Hepatocyte (in vitro differentiated cells): ENCODE measurements at regions not wholly inside any gene's neighbourhood (a gene's known extent, or its start where the extent isn't known, plus 50 kb on each side); places are given as distances from the start of the nearest gene placed in this dataset.

Experiments
- DNase-seq: peaks from one replicate; pipeline ENCODE4 v3.0.0-alpha.2; 2016; ENCODE audit warnings: low spot score
- H2AFZ ChIP-seq: fragments of 200-600 bp; sonication (generic); 2 replicates; pipeline ENCODE4 v1.6.0; 2016; ENCODE audit warnings: antibody characterized with exemption, mild to moderate bottlenecking
- H3K27ac ChIP-seq: fragments of 200-600 bp; sonication (generic); 2 replicates; pipeline ENCODE4 v1.5.1; 2016; ENCODE audit warnings: mild to moderate bottlenecking
- H3K27me3 ChIP-seq: fragments of 200-600 bp; sonication (generic); 2 replicates; pipeline ENCODE4 v1.6.1; 2016
- H3K36me3 ChIP-seq: fragments of 200-600 bp; sonication (generic); replicated peaks from 2 replicates; pipeline ENCODE4 v1.5.1; 2016; ENCODE audit warnings: low read depth; ENCODE audit not compliant: insufficient read depth
- H3K4me1 ChIP-seq: fragments of 200-600 bp; sonication (generic); 2 replicates; pipeline ENCODE4 v1.5.1; 2016; ENCODE audit warnings: mild to moderate bottlenecking, moderate library complexity; ENCODE audit not compliant: insufficient read depth
- H3K4me2 ChIP-seq: fragments of 200-600 bp; sonication (generic); 2 replicates; pipeline ENCODE4 v1.6.0; 2016
- H3K4me3 ChIP-seq: fragments of 200-600 bp; sonication (generic); 2 replicates; pipeline ENCODE4 v1.5.1; 2016; ENCODE audit warnings: mild to moderate bottlenecking
- H3K79me2 ChIP-seq: fragments of 200-600 bp; sonication (generic); 2 replicates; pipeline ENCODE4 v1.6.0; 2017; ENCODE audit warnings: mild to moderate bottlenecking
- H3K9me2 ChIP-seq: fragments of 200-600 bp; sonication (generic); replicated peaks from 2 replicates; pipeline ENCODE4 v1.6.0; 2017; ENCODE audit warnings: mild to moderate bottlenecking; ENCODE audit not compliant: insufficient read depth
- H3K9me3 ChIP-seq: fragments of 200-600 bp; sonication (generic); 2 replicates; pipeline ENCODE4 v1.5.1; 2016; ENCODE audit warnings: low read depth, mild to moderate bottlenecking
- H4K20me1 ChIP-seq: fragments of 200-600 bp; sonication (generic); 2 replicates; pipeline ENCODE4 v1.6.0; 2016; ENCODE audit warnings: mild to moderate bottlenecking; ENCODE audit not compliant: insufficient read depth, poor library complexity, severe bottlenecking
- CTCF ChIP-seq: fragments of 200-600 bp; sonication (generic); IDR thresholded peaks from 2 replicates; pipeline ENCODE4 v1.5.1; 2016; ENCODE audit warnings: antibody characterized with exemption, mild to moderate bottlenecking; ENCODE audit not compliant: poor library complexity
- EZH2 ChIP-seq: fragments of 200-600 bp; sonication (generic); IDR thresholded peaks from 2 replicates; pipeline ENCODE4 v1.6.1; 2016; ENCODE audit warnings: antibody characterized with exemption, mild to moderate bottlenecking, borderline replicate concordance
- EZH2phosphoT487 ChIP-seq: fragments of 200-600 bp; sonication (generic); IDR thresholded peaks from one replicate; pipeline ENCODE4 v1.6.1; 2018; ENCODE audit warnings: antibody characterized with exemption, mild to moderate bottlenecking, low read depth, moderate library complexity; ENCODE audit not compliant: unreplicated experiment, severe bottlenecking
- WGBS: methylation state at CpG from one replicate; pipeline ENCODE4 v1.1.6; 2016; ENCODE audit warnings: low lambda C conversion rate; ENCODE audit errors: missing lambda C conversion rate; 5-methylcytosine and 5-hydroxymethylcytosine counted together

DNA sequence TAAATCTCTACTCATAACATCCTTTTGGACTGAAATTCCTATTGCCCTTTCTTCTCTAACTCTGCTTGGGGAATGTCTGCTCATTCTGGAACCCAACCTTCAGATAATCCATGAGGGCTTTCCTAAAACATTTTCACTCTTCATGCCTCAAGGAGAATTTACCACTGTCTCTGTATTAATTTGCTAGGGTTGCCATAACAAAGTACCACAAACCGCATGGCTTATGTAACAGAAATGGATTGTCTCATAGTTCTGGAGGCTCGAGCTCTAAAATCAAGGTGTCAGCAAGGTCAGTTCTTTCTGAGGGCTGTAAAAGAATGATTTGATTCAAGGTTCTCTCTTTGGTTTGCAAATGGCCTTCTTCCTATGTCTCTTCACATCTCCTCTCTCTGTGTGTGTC lies 209.7 kb downstream of the LACC1 start:
- H3K9me2 ChIP-seq: no peaks in the 10 kb centered on the region
- TF ChIP-seq EZH2 (no peak), EZH2phosphoT487 (no peak), CTCF (no peak)
- H3K9me3 ChIP-seq: no peaks in the 10 kb centered on the region
- 90% methylated on average over 2 of the region's 2 CpGs for WGBS
- DNase-seq: no peak
- peaks cover 8% of the 10 kb centered on the region for H3K4me1 ChIP-seq
- no peaks in the 10 kb centered on the region for H4K20me1 ChIP-seq
- H3K4me2 ChIP-seq: no peak overlapping the region
- no peaks in the 10 kb centered on the region for H3K36me3 ChIP-seq
- H3K27me3 ChIP-seq: no peaks in the 10 kb centered on the region
- H3K27ac ChIP-seq: no peak overlapping the region
- H3K79me2 ChIP-seq: no peaks in the 10 kb centered on the region
- H2AFZ ChIP-seq: no peak overlapping the region
- H3K4me3 ChIP-seq: no peak overlapping the region

GRCh38 chr13:44092078-44092970 lies 212.6 kb downstream of the LACC1 start:
- H3K4me2 ChIP-seq: peak overlapping the region; percentile 5
- DNase-seq: no peak
- no peaks in the 10 kb centered on the region for H3K79me2 ChIP-seq
- no peak overlapping the region for H3K4me3 ChIP-seq
- peak overlapping the region; percentile 64 for H3K27ac ChIP-seq
- peaks cover 8% of the 10 kb centered on the region for H3K4me1 ChIP-seq
- H3K36me3 ChIP-seq: no peaks in the 10 kb centered on the region
- no peaks in the 10 kb centered on the region for H3K9me2 ChIP-seq
- no peak overlapping the region for H2AFZ ChIP-seq
- no peaks in the 10 kb centered on the region for H3K27me3 ChIP-seq
- WGBS: 76% methylated on average over 4 of the region's 4 CpGs
- H3K9me3 ChIP-seq: no peaks in the 10 kb centered on the region
- H4K20me1 ChIP-seq: no peaks in the 10 kb centered on the region
- no peak for TF ChIP-seq CTCF

DNA sequence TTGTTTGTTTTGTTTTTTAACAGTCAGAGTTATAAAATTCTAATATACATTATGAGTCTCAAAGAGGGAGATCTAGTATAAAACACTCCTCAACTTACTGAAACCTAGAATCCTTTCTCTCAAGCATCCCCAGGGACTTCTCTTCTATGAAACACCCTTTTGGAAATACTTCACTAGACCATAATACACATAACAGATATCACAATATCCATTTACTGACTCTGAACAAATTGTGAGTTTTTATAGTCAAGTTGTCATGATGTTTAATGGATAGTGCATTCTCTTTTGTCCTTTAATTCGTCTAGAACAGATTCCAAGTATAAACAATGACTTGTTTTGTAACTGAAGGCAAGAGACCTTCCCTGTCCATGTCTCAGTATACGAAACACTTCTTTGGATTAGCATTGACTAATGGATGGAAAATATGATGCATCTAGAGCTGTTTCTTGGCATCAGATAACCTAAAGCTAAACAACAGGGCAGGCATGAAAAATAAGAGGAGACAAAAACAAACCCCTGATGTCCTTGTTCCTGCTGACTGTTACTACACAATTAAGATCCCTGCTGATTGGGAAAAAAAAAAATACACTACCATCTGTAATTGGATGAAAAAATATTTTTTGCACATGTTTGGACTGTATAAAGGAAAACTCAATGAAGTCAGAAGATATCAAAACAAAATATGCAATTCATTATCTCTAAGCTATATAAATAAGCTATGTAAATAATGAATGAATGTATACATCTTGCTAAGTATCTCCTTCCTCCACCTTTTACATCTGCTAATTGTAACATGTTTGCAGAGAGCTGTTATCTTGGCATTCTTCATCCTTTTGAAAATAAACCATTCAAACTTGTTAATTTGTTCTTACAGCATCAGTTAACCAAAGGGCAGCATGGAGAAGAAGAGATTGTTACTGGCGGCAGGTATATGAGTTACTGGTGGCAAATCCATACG lies 214.2 kb downstream of the LACC1 start:
- no peaks in the 10 kb centered on the region for H3K9me2 ChIP-seq
- H4K20me1 ChIP-seq: no peaks in the 10 kb centered on the region
- 30% methylated on average over 4 of the region's 4 CpGs for WGBS
- TF ChIP-seq CTCF (no peak), EZH2phosphoT487 (peak; percentile 67), EZH2 (no peak)
- peaks cover 8% of the 10 kb centered on the region for H3K4me1 ChIP-seq
- no peak overlapping the region for H2AFZ ChIP-seq
- H3K36me3 ChIP-seq: no peaks in the 10 kb centered on the region
- peak; percentile 64 for DNase-seq
- no peaks in the 10 kb centered on the region for H3K79me2 ChIP-seq
- peak overlapping the region; percentile 84 for H3K27ac ChIP-seq
- H3K27me3 ChIP-seq: no peaks in the 10 kb centered on the region
- H3K4me2 ChIP-seq: no peak overlapping the region
- H3K4me3 ChIP-seq: no peak overlapping the region
- H3K9me3 ChIP-seq: no peaks in the 10 kb centered on the region
